ENCODE measurements at regions not wholly inside any gene's neighbourhood (a gene's known extent, or its start where the extent isn't known, plus 50 kb on each side); places are given as distances from the start of the nearest gene placed in this dataset.

DNA sequence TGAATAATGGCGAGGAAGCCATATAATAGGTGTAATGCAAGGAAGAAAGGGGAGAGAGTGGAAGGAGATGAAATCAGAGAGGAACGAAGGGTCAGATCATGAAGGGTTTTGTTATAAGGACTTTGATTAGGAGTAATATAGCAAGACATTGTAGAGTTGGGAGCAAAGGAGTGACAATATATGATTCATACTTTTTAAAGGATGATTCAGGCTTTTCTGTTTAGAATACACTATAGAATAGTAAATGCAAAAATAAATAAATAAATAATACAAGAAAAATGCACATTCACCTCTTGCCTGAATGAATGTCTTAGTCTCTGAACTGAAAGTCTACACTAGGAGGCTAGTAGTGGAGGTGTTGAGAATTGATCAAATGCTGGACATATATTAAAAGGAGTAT, 1524.4 kb upstream of the AGA start:
- Histone ChIP-seq H3K4me1 (no peaks in the 10 kb centered on the region), H3K27me3 (no peaks in the 10 kb centered on the region), H3K9me3 (no peaks in the 10 kb centered on the region), H3K36me3 (no peaks in the 10 kb centered on the region), H3K27ac (no peak overlapping the region), H3K4me3 (no peak overlapping the region)
- intact Hi-C loops (cut with DNase I), result no loop called here
- DNase-seq (ENCODE audit: extremely low spot score in 2 of 2), result no peak
- TF ChIP-seq POLR2A (IDR thresholded peaks at IDR 0.05) (no peak), POLR2AphosphoS5 (IDR thresholded peaks at IDR 0.05; ENCODE audit: insufficient read depth in 1 of 2, low read depth in 1 of 2) (no peak), CTCF (IDR thresholded peaks at IDR 0.05) (no peak)

DNA sequence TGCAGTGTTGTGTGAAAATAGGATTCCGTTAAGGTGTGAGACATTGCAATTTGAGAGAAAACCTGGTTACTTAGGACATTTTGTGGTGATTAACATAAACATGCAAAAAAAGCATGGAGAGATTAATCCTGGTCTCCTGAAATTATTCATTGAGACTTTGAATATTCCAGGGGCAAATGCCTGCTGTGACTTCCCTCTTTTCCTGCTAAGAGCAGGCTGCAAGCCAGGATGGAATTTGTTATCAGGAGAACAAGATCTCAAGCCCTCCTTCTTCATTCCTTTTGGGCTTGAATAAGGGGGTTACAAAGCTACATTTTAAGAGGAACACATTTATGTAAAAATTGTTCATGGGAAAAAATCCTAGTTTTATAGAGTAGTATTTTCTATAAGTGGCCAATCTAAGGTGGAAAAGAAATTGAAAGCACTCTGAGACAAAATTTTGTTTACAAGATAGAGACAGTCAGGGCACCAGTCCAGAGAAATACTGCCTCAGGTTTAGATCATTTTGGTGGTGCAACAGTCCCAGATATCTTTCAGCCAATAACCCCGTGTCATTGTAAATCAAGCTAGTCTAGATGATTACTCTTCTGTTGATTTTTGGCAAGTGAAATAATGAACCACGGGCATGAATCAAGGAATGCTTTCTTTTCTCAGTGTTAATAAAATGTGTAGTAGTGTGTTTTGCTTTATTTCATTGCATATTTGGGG, 1528.3 kb upstream of the AGA start:
- Histone ChIP-seq H3K9me3 (no peaks in the 10 kb centered on the region), H3K27me3 (no peaks in the 10 kb centered on the region), H3K4me3 (no peak overlapping the region), H3K27ac (no peak overlapping the region), H3K36me3 (no peaks in the 10 kb centered on the region), H3K4me1 (no peaks in the 10 kb centered on the region)
- DNase-seq (ENCODE audit: extremely low spot score in 2 of 2), result no peak
- TF ChIP-seq POLR2AphosphoS5 (IDR thresholded peaks at IDR 0.05; ENCODE audit: insufficient read depth in 1 of 2, low read depth in 1 of 2) (no peak), POLR2A (IDR thresholded peaks at IDR 0.05) (no peak)
- intact Hi-C loops (cut with DNase I), result no loop called here

DNA sequence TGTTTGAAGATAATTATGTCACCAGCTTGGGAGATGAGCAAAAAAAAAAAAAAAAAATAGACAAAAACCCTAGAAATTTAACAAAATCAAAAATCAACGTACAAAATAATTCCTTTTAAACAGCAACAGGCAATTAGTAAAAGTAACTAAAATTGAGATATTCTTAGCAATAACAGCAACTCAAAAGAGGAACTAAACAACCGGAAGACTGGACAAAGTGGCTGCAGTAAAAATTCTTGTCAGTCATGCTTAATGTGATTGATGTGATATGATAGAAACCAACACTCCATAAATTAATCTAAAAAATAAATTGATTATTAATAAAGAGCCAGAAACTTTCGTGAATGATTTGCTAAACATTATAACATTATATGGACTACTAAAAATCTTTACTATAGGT, 1534.6 kb upstream of the AGA start:
- H3K27ac ChIP-seq, result no peak overlapping the region
- no peak for TF ChIP-seq POLR2A (IDR thresholded peaks at IDR 0.05)
- no peak for TF ChIP-seq POLR2AphosphoS5 (IDR thresholded peaks at IDR 0.05; ENCODE audit: insufficient read depth in 1 of 2, low read depth in 1 of 2)

GRCh38 chr4:178993306-178993705, 1551.1 kb upstream of the AGA start:
- Histone ChIP-seq H3K9me3 (no peaks in the 10 kb centered on the region), H3K27ac (no peak overlapping the region), H3K27me3 (no peaks in the 10 kb centered on the region), H3K4me3 (no peak overlapping the region), H3K4me1 (no peaks in the 10 kb centered on the region), H3K36me3 (no peaks in the 10 kb centered on the region)
- TF ChIP-seq CTCF (IDR thresholded peaks at IDR 0.05) (no peak), POLR2AphosphoS5 (IDR thresholded peaks at IDR 0.05; ENCODE audit: insufficient read depth in 1 of 2, low read depth in 1 of 2) (no peak), POLR2A (IDR thresholded peaks at IDR 0.05) (no peak)
- DNase-seq (ENCODE audit: extremely low spot score in 2 of 2), result no peak
- intact Hi-C loops (cut with DNase I), result no loop called here

More for the DNA sequence above, 1534.6 kb upstream of the AGA start:
- Histone ChIP-seq H3K4me3 (no peak overlapping the region), H3K27me3 (no peaks in the 10 kb centered on the region), H3K36me3 (no peaks in the 10 kb centered on the region), H3K4me1 (no peaks in the 10 kb centered on the region), H3K9me3 (no peaks in the 10 kb centered on the region)
- no peak for DNase-seq (ENCODE audit: extremely low spot score in 2 of 2)
- intact Hi-C loops (cut with DNase I), result no loop called here

DNA sequence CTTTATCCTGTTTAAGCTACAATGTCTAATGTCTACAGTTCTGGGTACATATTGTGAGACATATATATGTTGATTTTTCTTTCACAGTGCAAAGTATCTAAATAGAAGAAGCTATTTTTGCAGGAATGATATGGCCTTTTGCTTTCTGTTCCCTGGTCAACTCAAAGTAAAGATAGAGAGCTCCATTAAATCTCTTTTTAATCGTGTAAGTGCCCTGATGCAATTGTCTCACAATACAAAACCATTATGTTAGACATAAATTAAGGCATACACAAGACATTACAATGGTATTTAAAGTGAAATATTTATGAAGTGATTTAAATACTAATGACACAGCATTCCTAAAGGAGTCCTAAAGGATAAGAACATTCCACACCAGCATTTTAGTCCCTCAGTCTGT, 1559.7 kb upstream of the AGA start:
- Histone ChIP-seq H3K27ac (no peak overlapping the region), H3K9me3 (no peaks in the 10 kb centered on the region), H3K36me3 (no peaks in the 10 kb centered on the region), H3K27me3 (no peaks in the 10 kb centered on the region), H3K4me3 (no peak overlapping the region), H3K4me1 (no peaks in the 10 kb centered on the region)
- DNase-seq (ENCODE audit: extremely low spot score in 2 of 2), result no peak
- intact Hi-C loops (cut with DNase I), result no loop called here
- TF ChIP-seq POLR2A (IDR thresholded peaks at IDR 0.05) (no peak), CTCF (IDR thresholded peaks at IDR 0.05) (no peak), POLR2AphosphoS5 (IDR thresholded peaks at IDR 0.05; ENCODE audit: insufficient read depth in 1 of 2, low read depth in 1 of 2) (no peak)

- H3K4me1 ChIP-seq, result no peaks in the 10 kb centered on the region
- TF ChIP-seq POLR2A (IDR thresholded peaks at IDR 0.05) (no peak), CTCF (IDR thresholded peaks at IDR 0.05) (no peak), POLR2AphosphoS5 (IDR thresholded peaks at IDR 0.05; ENCODE audit: insufficient read depth in 1 of 2, low read depth in 1 of 2) (no peak)
- H3K27ac ChIP-seq, result no peak overlapping the region
- intact Hi-C loops (cut with DNase I), result no loop called here
- no peak for DNase-seq (ENCODE audit: extremely low spot score in 2 of 2)
- H3K36me3 ChIP-seq, result no peaks in the 10 kb centered on the region
- H3K27me3 ChIP-seq, result no peaks in the 10 kb centered on the region
- H3K4me3 ChIP-seq, result no peak overlapping the region
- H3K9me3 ChIP-seq, result no peaks in the 10 kb centered on the region
Measured at GRCh38 chr4:179007755-179008154, 1565.5 kb upstream of the AGA start.

All from vagina (tissue), 2 donors.